NCI-H524 (cell line): ENCODE measurements at regions not wholly inside any gene's neighbourhood (a gene's known extent, or its start where the extent isn't known, plus 50 kb on each side); places are given as distances from the start of the nearest gene placed in this dataset.
"Not testable (repeated sequence)": the region's sequence is repeated elsewhere in the genome, so short reads cannot be mapped to it uniquely, and the experiment has no call there.

Experiments
- DNase-seq, 2 experiments: peaks; one replicate each; lab custom pipeline; 2025; lab: John Stamatoyannopoulos, UW

DNA sequence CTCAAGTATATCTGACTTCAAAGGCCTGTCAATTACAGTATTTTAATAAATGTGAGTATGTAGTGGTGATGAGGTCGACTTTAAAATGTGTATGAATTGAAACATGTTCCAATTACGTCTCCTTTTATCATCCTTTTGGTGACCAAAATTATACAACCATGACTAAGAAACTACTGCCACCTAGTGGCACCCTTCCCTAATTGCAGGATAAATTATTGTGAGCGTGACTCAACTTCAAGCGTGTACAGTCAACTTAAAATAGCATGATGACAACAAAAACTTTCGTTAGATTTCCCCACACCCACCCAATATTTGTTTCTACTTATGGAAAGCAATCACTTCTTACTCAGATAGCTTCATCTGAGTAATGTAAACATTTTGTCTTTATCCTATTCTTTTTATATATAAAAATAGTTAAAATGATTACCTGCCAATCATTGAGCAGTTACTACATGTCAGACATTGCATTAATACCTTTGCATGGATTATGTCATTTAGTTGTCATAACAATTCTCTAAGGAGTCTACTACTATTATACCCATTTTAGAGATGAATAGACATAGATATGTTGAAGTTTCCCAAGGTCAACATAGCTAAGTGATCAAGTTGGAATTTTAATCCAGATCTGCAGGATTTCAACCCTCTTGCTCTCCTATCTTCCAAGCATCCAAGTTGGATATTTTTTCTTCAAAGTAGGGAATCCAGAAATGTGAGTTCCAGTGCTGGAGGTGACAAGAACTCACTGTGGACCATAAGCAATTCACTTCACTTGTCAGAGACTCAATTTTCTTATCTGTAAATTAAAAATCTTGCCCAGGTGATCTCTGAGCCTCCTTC is 106.0 kb downstream of the MEX3B start:
- peak; percentile 7 to 31 for DNase-seq

DNA sequence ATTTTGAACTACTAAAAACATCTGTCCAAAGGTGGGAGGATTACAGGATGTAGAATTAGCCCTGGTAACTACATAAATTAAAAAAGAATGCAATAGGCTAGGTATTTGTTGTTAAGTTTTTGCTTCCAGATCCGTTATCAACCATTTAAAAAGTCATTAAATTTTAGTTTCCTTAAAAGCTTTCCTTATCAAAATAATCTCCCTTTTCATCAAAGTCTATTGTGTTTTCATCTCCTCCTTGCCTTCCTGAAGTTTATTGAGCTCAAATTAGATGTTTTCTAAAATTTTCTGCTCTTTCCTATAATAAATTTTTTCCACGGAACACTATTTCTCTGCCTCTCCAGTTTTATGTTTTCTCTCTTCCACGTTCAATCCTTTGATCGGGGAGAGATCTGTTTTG is 108.6 kb downstream of the MEX3B start:
- no peak for DNase-seq

DNA sequence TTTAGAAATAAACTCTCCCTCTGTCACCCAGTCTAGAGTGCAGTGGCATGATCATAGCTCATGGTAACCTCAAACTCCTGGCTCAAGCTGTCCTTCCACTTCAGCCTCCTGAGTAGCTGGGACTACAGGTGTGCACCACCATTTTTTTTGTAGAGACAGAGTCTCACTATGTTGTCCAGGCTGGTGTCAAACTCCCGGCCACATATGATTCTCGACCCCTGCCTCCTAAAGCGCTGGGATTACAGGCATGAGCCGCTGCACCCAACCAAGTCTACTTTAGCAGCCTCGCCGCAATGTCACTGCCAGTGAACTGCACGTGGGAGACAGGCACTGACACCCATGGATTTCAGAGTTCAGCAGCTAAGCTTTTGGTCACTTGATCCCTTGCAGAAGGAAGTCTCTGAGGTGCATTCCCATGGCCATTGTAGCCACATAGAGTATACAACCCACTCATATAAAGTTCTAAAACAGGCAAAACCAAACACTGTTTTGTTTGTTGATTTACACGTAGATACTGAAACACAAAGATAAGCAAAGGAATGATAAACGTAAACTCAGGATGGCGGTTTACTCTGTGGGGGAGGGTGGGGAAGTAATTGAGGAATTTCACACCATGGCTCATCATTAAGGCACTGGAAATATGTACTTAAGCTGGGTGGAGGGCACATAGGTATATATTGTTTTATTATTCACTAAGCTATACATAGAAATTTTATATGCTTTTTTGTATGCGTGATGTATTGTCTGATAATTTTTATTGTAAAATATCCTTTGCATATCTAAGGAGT is 115.0 kb downstream of the MEX3B start:
- no peak for DNase-seq

DNA sequence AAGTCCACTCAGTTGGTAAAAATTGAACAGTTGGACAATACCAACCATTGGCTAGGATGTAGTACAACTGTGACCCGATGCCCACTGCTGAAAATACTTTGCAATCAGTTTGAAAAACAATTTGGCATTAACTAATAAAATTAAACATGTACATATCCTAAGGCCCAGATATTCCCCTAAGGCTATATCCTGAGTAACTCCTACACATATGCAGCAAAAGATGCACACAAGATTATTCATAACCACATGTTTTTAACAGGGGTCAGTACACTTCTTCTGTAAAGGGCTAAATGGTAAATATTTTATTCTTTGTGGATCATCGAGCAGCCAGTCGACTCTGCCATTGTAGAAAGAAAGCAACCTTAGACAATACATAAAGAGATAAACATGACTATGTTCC is 116.3 kb downstream of the MEX3B start:
- no peak for DNase-seq

DNA sequence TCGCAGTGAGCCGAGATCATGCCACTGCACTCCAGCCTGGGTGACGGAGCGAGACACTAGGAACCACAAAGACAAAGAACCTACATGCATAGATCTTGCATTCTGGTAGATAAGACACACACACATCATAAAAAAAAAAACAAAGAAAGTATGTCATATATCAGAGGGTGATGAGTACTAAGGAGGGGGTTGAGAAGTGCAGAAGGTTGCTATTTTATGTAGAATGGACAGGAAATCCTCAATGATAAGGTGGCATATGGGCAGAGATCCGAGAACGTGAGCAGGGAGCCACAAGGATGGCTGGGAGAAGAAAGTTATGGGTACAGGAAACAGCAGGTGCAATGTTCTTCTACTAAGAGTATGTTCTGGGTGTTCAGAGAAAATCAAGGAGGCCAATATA is 118.8 kb downstream of the MEX3B start:
- no peak for DNase-seq

DNA sequence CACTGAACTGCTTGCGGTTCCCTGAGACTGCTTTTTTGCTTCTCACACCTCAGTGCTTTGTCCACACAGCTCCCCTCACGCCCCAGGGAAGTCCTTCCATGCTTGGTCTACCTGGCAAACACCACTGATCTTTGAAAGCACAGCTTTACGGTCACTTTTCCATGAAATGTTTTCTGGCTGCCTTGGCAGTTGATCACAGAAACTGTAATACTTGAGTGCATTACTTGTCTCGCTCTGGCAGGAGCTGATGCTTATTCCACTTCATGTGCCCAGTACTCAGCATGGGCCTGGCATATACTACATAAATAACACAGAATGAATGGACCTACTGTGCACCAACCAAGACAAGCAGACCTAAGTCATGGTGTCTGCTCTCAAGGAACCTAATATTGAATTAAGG is 121.1 kb downstream of the MEX3B start:
- no peak for DNase-seq

DNA sequence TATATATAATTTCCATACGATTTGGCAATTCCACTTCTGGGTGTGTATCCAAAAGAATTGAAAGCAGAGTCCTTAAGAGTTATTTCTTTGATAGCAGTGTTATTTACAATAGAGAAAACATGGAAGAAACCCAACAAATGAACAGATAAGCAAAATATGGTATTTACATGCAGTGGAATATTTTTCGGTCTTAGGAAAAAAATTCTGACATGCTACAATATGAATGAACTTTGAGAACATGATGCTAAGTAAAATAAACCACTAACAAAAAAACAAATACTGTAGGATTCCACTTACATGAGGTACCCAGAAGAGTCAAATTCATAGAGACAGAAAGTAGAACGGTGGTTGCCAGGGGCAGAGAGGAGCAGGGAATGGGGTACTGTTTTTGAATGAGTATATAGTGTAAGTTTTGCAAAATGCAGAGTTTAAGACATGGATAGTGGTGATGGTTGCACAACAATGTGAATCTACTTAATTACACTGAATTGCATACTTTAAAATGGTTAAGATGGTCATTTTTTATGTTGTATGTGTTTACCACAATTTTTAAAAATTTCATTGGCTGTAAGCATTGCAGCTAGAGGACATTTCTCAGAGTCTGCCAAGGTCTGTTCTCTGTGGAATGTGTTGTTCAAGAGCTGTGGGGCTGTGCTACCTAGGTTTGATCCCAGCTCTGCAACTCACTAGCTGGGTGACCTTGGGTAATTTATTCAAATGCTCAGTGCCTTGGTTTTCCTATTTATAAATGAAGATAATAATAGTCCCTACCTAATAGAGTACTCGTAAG is 122.1 kb downstream of the MEX3B start:
- DNase-seq = no peak

DNA sequence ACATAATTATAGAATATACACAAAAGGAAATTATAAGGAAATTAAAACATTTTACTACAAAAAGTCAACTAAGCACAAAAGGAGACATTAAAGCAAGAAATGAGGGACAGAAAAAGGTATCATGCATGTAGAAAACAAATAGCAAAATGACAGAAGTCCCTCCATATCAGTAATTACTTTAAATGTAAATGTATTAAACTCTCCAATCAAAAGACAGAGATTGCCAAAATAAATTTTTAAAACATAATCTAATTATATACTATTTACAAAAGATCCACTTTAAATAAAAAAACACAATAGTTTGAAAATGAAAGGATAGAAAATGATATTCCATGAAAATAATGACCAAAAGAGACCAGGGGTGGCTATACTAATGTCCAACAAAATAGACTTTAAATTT is 123.7 kb downstream of the MEX3B start:
- DNase-seq = no peak

DNA sequence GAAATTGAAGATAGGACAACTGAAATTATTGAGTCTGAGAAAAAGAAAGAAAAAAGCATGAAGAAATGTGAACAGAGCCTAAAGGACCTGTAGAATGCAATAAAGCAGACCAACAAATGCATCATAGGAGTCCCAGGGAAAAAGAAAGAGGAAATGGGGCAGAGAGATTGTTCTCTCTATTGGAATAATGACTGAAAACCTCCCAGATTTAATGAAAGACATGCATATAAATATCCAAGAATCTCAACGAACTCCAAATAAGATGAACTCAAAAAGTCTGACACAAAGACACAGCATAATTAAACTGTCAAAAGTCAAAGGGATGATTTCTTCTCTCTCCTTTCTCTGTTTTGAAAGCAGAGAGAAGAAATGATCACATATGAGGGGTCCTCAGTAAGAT is 124.7 kb downstream of the MEX3B start:
- DNase-seq = no peak

DNA sequence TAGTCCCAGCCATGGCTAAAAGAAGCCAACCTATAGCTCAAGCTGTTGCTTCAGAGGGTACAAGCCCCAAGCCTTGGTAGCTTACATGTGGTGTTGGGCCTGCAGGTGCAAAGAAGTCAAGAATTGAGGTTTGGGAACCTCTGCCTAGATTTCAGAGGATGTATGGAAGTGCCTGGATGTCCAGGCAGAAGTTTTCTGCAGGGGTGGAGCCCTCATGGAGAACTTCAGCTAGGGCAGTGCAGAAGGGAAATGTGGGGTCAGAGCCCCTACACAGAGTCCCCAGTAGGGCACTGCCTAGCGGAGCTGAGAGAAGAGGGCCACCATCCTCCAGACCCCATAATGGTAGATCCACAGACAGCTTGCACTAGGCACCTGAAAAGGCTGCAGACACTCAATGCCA is 127.1 kb downstream of the MEX3B start:
- DNase-seq = not testable (repeated sequence)

DNA sequence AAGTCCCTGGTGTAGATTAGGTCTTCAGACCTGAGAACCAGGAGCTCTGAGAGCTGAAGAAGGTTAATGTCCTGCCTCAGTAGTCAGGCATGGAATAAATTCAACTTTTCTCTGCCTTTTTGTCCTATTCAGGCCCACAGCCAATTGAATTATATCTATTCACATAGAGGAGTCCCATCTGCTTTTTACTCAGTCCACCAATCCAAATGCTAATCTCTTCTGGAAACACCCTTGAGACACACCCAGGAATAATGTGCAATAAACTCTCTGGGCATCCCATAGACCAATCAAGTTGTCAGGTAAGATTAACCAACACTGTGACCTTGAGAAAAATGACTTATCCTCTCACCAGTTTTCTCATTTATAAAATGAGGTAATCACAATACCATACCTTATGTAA is 129.4 kb downstream of the MEX3B start:
- DNase-seq = no peak

DNA sequence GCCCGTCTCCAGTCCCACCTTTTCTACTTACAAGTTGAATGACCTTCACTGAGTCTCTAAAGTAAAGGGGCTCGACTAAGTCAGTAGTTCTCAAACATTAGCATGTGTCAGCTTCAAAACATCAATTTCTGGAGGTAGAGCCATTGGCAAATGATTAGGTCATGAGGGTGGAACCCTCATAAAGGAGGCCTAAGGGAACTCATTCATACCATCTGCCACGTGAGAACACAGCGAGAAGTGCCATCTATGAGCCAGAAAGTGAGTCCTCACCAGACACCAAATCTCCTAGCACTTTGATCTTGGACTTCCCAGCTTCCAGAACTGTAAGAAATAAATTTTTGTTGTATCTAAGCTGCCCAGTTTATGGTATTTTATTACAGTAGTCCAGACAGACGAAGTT is 129.8 kb downstream of the MEX3B start:
- DNase-seq = no peak

DNA sequence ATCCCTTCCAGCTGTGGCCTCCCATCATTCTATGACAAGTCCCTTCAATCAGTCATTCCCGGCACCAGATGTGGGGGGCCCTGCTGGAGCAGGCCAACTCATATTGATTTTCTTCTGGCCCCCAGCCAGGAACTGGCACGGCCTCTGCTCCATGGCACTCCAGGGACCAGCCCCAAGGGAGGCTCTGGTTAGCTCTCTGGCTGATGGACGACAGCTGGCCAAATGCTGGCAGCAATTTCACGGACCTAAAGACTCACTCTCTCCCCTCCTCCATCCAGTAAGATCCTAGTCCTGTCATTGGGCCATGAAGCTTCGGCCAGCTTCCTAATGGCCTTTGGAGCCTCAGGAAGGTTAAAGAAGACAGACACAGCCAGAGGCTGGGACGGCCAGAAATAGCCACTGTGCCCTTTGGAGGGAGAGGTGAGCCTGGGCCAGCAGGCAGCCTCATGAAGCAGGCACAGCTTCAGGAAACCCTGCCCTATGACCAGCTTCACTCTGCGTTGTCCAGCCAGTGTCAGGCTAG is 131.0 kb downstream of the MEX3B start:
- DNase-seq = peak; percentile 99 to 100

DNA sequence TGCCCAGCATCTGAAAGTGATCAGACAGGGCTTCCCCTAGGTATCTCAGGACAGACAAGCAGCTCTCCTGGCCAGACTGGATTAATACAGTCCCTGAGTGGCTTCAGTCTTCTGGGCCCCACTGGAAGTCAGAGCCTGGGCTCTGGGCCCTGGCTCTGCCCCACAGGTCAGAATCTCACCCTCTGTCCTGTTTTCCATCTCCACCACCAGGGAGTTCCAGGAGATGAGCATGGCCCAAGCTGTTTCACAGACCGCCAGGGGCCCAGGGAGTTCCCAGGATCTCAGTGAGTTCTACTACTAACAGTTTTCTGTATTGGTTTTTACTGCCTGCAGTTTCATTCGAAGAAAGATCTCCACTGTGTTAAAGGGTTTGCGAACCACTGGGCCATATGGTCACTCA is 131.5 kb downstream of the MEX3B start:
- no peak for DNase-seq

DNA sequence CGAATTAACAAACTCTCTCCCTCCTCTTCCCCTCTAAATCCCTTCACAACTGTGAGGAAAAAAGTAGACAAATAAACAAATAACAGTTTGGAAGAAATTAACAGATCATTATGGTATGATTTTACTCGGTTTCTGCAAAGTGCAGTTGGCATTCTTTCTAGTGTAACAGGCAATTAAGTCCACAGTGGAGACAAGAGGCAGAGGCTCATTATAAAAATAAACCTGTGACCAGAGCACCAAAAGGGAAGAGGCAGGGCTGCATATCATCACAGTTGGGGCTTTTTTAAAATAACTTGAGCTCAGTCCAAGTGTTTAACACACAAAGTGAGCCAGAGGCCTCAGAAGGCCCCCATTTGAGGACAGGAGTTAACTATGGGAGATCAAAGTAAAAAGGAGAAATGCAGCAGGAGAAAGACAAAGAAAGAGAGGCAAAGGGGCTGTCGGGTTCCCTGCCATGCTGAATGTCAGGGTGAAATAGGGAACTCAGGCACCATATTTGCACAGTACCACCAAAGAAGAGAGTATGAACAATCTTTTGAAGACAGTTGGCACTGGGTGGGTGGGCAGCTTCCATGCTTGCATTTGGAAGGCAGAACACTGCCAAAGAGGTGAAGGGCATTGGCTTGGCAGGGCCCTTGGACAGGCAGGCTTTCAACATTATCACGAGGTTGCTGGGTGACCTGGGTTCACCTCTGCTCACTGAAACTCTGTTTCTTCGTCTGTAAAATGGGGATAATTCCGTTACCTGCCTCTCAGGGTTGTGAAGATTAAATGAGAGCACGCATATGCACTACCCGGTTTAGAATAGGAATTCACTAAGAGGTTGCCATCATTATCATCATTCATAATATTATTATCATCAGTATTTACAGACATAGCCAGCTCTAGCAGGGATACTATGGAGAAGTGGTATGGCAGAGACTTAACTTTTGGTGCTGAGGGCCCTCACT is 134.5 kb downstream of the MEX3B start:
- DNase-seq = no peak

DNA sequence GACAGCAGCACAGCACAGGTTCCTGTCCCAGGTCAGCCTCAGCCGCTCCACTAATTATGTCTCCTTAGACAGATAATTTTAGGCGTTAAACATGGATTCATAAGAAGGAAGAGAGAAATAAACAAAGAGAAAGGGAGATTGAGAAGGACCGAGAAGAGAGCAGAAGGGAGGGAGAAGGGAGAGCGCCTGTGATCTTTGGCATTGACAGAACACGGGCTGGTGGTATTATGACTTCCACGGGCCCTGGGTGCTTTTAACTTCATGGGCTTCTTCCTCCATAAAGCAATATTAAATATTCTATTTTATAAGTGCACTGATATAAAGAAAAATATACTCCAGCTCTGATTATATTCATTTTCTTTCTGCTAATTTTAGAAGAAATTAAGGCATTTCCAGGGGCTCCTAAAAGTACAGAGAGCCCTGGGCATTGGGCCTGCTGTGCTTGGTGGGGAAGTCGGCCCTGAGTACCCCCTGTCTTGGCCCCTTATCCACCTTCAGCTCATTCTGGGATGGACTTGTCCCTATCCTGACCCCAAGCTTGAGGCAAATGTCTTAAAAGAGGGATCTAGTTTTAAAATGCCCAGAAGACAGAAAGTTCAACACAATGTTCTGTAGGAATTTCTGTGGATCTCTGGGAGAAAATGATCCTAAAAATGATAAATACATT is 135.3 kb downstream of the MEX3B start:
- DNase-seq = no peak

DNA sequence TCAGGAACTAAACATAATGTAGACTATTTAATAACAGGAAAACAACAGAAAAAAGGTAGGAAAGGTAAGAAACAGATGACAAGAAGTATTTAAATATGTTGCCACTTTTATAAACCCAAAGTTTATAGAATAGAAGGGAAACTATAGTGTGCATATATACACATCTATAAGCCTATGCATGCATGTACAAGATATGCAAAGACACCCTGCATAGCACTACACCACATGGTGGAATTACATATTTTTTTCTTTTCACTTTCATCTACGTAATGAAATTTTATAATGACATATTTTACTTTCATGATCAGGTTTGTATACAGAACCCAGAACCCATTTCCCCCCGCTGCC is 136.8 kb downstream of the MEX3B start:
- DNase-seq = no peak

DNA sequence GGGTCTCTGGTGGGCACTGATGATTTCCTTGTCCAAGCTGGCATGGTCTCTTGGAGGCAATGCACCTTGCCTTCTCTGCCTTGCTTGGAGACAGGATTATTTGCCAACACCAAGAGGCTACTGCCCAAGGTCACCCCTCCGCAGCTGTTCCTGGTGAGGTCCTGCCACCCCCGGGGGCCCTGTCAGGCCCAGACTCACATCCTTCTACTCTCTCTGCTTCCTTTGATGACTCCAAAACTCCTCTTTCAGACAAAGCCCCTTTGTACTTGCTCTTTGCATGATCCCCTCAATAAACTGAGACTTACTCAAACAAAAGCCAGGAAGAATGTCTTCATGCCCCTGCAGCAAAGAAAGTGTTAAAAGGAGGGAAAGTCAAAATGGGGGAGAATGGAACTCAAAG is 137.7 kb downstream of the MEX3B start:
- DNase-seq = no peak

DNA sequence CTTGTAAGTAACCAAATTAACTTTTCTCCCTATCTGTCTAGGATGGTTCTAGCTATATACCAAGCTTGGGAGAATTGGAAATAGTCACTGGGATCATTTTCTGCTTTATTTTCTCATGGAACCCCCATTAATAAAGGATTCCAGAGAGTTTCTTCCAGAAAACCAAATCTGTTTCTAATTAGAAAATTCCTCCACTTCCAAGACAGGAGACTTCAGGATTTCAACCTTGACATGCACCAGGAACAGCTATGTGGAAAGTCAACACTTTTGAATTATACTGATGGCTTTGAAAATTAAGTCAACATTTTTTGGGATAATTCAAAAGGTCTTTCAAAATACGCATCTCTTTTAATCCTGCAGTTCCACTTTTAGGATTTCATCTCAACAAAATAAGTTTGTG is 138.3 kb downstream of the MEX3B start:
- no peak for DNase-seq

DNA sequence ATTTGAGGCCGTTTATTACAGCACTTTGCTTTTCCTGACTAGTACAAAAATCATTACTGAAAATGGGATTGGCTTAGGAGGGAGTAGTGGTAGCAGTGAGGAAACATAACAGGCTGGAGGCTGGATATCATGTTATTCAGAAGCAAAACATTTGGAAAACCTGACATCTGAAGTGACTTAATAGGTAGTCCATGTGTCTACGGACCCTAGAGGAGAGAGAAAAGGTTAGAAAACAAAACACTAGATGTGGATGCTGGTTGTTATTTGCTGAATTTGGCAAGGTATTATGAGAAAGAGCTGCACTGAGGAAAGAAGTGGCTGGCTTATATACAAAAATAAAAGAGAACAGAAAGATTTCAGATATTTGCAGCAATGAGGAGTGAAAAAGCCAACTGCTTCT is 139.9 kb downstream of the MEX3B start:
- no peak for DNase-seq

DNA sequence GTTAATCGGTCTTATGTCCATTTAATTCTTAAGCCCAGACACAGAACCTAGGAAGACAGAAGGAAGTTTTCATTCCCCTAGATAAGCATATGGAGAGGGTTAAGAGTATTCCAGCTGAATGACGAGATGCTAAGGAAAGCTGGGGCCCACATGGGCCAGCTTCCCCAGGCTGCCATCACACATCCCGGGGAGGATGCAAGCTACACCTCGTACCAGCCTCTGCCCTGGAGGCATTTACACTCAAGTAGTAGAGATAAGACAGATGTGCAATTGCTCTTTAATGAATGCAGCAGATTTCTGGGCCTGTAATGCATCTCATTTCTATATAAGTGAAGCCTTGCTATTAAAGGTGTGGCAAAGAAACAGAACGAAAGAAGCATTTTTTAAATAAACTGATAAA is 144.5 kb downstream of the MEX3B start:
- no peak for DNase-seq
